C4-2B (cell line): ENCODE measurements at regions not wholly inside any gene's neighbourhood (a gene's known extent, or its start where the extent isn't known, plus 50 kb on each side); places are given as distances from the start of the nearest gene placed in this dataset.
"Not testable (repeated sequence)": the region's sequence is repeated elsewhere in the genome, so short reads cannot be mapped to it uniquely, and the experiment has no call there.

ENCODE experiments used
- H3K27ac ChIP-seq: fragments of 450-650 bp; 2 replicates; pipeline ENCODE4 v1.5.1; 2017
- CTCF ChIP-seq: fragments of 450-650 bp; conservative IDR thresholded peaks from 2 replicates; pipeline ENCODE4 v1.5.1; 2017; ENCODE audit warnings: mild to moderate bottlenecking
- ZFX ChIP-seq: fragments of 450-650 bp; IDR thresholded peaks from 2 replicates; pipeline ENCODE4 v1.6.1; 2017

- TF ChIP-seq CTCF (no peak), ZFX (no peak)
- H3K27ac ChIP-seq = no peak overlapping the region
These were observed 1652.3 kb upstream of the WWC1 start for GRCh38 chr5:166639151-166639550.

DNA sequence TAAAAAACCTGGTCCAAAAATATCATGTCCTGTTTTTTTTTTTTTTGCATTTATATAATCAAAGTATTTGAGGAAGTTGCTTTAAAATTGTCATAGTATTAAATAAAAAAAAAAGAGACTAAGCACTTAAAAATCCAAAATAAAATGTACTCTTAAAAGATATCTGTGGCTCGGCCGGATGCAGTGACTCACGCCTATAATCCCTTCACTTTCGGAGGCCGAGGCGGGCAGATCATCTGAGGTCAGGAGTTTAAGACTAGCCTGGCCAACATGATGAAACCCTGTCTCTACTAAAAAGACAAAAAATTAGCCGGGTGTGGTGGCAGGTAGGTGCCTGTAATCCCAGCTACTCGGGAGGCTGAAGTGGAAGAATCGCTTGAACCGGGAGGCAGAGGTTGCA, 1651.3 kb upstream of the WWC1 start:
- not testable (repeated sequence) for H3K27ac ChIP-seq

DNA sequence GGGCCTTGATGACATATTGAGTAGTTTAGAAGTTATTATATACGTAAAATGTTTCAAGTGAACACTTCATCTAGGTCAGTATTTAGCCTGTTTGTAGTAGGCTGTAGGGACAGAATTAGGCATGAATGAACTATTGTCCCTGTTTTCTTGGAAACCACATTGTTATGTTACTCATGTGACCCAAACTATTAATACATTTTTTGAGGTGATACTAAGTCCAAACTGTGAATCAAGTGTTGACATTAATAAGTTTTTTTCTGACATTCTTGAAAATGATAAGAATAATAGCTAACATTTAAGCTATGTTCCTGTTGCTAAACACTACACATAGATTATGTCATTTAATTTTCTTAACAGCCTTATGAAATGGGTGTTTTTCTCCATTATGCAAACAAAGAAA, 1642.7 kb upstream of the WWC1 start:
- TF ChIP-seq CTCF (no peak), ZFX (no peak)
- H3K27ac ChIP-seq = no peak overlapping the region

- no peak for TF ChIP-seq ZFX
- TF ChIP-seq CTCF = no peak
- no peak overlapping the region for H3K27ac ChIP-seq
These were observed 1641.8 kb upstream of the WWC1 start for GRCh38 chr5:166649676-166650075.

- no peak overlapping the region for H3K27ac ChIP-seq
- TF ChIP-seq CTCF = no peak
- no peak for TF ChIP-seq ZFX
These were observed 1640.2 kb upstream of the WWC1 start for GRCh38 chr5:166651234-166651633.

DNA sequence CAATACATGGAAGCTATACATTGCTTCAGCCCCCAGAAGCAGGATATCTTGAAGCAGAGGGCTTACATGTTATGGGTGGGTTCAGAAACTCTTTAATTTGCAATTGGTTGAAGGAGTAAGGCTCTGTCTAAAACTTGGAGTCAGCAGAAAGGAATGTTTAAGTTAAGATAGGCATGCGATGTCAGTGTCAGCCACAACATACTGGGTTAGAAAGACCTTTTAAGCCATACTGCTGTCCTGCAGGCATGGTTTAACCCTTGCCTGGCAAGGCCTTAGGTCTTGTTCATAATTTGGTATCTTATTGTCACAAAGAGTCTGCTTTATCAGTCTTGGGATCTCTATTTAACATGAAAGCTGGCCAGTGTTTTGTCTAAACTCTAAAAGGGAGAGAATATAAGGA, 1619.6 kb upstream of the WWC1 start:
- TF ChIP-seq CTCF (no peak), ZFX (no peak)
- no peak overlapping the region for H3K27ac ChIP-seq

DNA sequence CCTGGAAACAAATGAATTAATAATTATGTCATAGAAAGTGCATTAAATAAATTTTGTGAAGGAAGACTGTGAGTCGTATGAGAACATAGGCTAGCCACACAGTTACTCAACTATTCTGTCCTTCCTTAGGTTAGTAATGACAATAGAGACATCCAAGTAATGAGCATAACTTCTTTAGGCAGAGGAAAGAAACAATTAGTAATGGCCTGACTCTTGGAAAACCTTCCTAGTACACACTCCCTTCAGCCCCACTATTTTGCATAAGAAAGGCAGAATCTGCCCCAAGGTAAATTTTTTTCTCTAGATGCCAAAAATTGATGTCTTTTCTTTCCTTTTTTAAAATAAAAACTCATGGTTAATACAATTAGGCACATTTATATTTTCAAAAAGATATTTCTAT, 1619.0 kb upstream of the WWC1 start:
- TF ChIP-seq CTCF (no peak), ZFX (no peak)
- H3K27ac ChIP-seq = no peak overlapping the region

- H3K27ac ChIP-seq = no peak overlapping the region
- TF ChIP-seq CTCF = no peak
- TF ChIP-seq ZFX = no peak
These were observed 1613.6 kb upstream of the WWC1 start for GRCh38 chr5:166677891-166678290.
